AG04449 (cell line): ENCODE measurements at regions not wholly inside any gene's neighbourhood (a gene's known extent, or its start where the extent isn't known, plus 50 kb on each side); places are given as distances from the start of the nearest gene placed in this dataset.

Experiments
- CTCF ChIA-PET: fragments of 350-600 bp; formaldehyde crosslinking; extraction: SDS; loops from one replicate; lab custom pipeline; 2021; ENCODE audit warnings: antibody characterized with exemption; lab: Yijun Ruan, JAX
- POLR2A ChIA-PET: fragments of 400-600, 350-600 bp; formaldehyde crosslinking; extraction: SDS; loops from one replicate; lab custom pipeline; 2020; ENCODE audit warnings: antibody characterized with exemption, inconsistent platforms; lab: Yijun Ruan, JAX
- DNase-seq: peaks from one replicate; pipeline ENCODE4 v3.0.0-alpha.2; 2010; ENCODE audit warnings: low read depth, low spot score
- H3K4me3 ChIP-seq: 2 replicates; pipeline ENCODE4 v1.5.1; 2011; ENCODE audit warnings: low read depth, mild to moderate bottlenecking, control low read depth, low read length
- TF ChIP-seq, protein P1 (sequence below): IDR thresholded peaks from one replicate; pipeline ENCODE4 v1.5.1; 2011; ENCODE audit warnings: mild to moderate bottlenecking, moderate library complexity, low read length, control low read depth, inconsistent platforms; ENCODE audit not compliant: insufficient read depth; ENCODE audit errors: missing control alignments

DNA sequence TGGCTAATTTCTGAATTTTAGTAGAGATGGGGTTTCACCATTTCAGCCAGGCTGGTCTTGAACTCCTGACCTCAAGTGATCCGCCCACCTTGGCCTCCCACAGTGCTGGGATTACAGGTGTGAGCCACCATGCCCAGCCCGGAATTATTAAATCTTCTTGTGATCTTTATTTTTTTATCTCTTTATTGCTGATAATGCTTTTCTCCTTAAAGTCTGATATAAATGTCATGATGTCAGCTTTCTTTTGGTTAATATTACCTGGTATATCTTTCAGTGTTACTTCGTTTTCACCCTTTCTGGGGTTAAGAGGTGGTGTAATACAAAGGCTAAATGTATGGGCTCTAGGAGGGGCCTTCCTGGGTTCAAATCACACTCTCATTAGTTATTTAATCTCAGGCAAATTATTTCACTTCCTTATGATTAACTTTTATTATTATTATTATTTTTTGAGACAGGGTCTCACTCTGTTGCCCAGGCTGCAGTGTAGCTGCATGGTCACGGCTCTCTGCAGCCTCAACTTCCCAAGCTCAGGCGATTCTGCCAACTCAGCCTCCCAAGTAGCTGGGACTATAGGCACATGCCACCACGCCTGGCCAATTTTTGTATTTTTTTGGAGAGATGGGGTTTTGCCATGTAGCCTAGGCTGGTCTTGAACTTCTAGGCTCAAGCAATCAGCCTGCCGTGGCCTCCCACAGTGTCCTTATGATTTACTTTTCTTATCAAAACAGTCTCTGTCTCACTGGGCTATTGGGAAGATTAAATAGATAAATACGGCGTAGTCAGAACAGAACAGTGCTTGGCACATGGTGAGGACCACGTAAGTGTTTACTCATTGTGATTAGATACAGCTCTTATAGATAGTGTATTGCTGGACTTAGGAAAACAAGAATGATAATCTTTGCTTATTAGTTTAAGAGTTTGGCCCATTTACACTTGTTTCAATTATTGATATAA is 216.5 kb downstream of the URB2 start:
- TF ChIP-seq, protein P1, sequence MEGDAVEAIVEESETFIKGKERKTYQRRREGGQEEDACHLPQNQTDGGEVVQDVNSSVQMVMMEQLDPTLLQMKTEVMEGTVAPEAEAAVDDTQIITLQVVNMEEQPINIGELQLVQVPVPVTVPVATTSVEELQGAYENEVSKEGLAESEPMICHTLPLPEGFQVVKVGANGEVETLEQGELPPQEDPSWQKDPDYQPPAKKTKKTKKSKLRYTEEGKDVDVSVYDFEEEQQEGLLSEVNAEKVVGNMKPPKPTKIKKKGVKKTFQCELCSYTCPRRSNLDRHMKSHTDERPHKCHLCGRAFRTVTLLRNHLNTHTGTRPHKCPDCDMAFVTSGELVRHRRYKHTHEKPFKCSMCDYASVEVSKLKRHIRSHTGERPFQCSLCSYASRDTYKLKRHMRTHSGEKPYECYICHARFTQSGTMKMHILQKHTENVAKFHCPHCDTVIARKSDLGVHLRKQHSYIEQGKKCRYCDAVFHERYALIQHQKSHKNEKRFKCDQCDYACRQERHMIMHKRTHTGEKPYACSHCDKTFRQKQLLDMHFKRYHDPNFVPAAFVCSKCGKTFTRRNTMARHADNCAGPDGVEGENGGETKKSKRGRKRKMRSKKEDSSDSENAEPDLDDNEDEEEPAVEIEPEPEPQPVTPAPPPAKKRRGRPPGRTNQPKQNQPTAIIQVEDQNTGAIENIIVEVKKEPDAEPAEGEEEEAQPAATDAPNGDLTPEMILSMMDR: no peak

DNA sequence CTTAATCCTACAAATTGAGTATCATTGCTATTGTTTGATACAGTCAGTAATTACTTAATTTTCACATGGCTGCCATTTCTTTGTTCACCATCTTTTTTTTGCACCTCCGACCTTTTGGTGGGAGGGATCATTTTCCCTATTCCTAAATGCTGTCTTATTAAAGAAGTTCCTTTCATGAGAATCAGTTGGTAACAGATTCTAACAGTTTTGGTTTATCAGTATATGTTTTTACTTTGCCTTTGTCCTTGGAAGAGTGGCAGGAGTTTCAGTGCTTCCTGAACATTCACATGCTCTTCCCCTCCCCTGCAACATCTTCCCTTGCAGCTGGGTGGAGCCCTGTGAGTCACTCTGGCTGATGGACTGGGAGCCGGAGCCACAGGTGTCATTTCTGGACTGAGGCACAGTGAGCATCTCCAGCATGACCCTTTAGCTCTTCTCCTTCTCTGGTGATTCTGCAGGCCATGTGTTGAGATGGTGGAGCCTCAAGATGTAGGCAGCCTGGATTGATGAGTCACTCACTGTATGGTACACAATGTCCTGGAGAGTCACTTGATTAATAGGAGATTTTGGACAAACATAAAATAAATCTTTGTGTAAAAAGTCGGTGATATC is 217.7 kb downstream of the URB2 start:
- TF ChIP-seq, protein P1: no peak
- H3K4me3 ChIP-seq: no peak overlapping the region
- ChIA-PET POLR2A (no interaction called here), CTCF (interaction anchor here (1.4 kb wide), 1 partner anchor 10 kb away, joined by 3 read pairs; no protein-coding TSS in a partner anchor)
- no peak for DNase-seq

More for the DNA sequence above, 216.5 kb downstream of the URB2 start:
- H3K4me3 ChIP-seq: no peak overlapping the region
- CTCF ChIA-PET: interaction anchor here (1.4 kb wide), 1 partner anchor 11 kb away, joined by 3 read pairs; no protein-coding TSS in a partner anchor
- no peak for DNase-seq
- POLR2A ChIA-PET: no interaction called here

DNA sequence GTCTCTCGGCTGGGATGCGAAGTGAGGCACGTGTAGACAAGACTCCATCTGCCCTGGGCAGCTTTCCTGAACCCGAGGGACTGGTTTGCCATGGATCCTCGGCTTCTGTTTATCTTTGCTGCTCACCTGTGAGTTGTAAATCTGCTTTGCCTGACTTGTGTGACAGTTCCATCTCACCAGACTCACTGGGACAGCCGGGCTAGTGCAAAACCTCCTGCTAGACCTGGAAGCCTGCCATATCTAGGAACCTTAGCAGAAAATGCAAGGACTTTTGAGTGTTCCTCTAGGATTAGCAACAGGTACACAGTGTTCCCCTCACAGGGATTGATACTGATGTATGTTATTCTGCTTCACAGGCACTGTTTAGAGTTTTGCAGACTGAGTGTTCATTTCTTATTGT is 218.6 kb downstream of the URB2 start:
- ChIA-PET CTCF (no interaction called here), POLR2A (interaction anchor here (0.6 kb wide), 1 partner anchor 550 kb away, joined by 3 read pairs; no protein-coding TSS in a partner anchor)
- TF ChIP-seq, protein P1: no peak
- no peak overlapping the region for H3K4me3 ChIP-seq
- DNase-seq: no peak

DNA sequence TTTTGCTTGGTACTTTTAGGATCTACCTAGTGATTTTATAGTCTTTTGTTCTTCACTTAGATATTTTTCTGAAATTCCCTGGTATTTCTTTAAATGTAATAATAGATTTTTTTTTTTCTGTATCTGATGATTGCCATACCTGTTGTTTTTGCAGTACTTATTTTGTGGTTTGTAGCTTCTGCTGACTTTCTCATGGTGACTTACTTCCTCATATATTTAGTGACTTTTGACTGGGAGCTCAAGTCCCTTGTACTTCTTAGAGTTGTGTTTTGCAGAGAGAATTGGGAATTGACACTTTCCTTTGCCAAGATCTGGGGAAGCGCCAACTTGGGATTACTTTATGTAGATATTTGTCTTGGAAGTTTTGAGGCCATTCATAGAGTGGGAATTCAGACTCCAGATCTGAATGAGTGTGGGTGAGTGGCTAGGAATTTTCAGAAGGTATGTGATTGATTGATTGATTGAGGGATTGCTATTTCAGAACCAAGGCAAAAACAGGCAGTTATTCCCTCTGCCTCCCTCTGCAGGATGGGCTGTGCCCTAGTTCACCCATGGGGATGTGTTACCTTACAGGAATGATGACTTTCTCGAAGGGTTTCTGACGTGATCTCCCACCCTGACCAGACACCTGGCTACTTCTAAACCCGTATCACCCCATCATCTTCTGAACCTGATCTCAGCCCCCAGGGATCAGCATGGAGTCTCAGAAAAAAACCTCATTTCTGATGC is 219.5 kb downstream of the URB2 start:
- TF ChIP-seq, protein P1: no peak
- DNase-seq: no peak
- CTCF ChIA-PET: no interaction called here
- POLR2A ChIA-PET: no interaction called here
- H3K4me3 ChIP-seq: no peak overlapping the region

DNA sequence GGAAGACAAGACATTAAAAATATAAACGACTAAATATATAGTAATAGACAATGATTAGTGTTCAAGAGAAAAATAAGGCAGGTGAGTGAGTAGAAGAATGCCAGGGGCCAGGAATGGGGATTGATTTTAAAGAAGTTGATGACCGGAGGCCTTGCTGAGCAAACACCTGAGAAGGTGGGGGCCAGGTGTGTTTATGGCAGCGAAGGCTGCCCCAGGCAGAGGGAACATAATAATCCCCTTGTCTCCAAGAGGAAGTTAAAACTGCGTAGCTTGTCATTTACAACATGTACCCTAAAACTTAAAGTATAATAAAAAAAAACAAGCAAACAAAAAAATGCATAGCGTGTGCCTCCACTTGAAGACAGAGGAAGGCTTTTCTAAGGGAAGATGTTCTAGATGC is 220.3 kb downstream of the URB2 start:
- CTCF ChIA-PET: no interaction called here
- POLR2A ChIA-PET: no interaction called here
- DNase-seq: no peak
- TF ChIP-seq, protein P1: no peak
- H3K4me3 ChIP-seq: no peak overlapping the region
